Sigmoid colon (tissue), 4 donors: ENCODE measurements at regions not wholly inside any gene's neighbourhood (a gene's known extent, or its start where the extent isn't known, plus 50 kb on each side); places are given as distances from the start of the nearest gene placed in this dataset.
"Not testable (repeated sequence)": the region's sequence is repeated elsewhere in the genome, so short reads cannot be mapped to it uniquely, and the experiment has no call there.

Experiments
- POLR2AphosphoS5 ChIP-seq, 4 donors: sonication (generic); formaldehyde crosslinking; IDR thresholded peaks; one replicate each; pipeline ENCODE4 v1.6.1; 2017; ENCODE audit warnings: antibody characterized with exemption in 4 of 4
- TF ChIP-seq, protein P1 (sequence below), 4 experiments: fragments of 450-650 bp in 3 of 4; fragments of 200-600 bp in 1 of 4; IDR thresholded peaks; one replicate each; pipeline ENCODE4 v1.5.1; 2016 to 2019; ENCODE audit warnings: antibody characterized with exemption in 4 of 4, mild to moderate bottlenecking in 3 of 4, moderate library complexity in 2 of 4

DNA sequence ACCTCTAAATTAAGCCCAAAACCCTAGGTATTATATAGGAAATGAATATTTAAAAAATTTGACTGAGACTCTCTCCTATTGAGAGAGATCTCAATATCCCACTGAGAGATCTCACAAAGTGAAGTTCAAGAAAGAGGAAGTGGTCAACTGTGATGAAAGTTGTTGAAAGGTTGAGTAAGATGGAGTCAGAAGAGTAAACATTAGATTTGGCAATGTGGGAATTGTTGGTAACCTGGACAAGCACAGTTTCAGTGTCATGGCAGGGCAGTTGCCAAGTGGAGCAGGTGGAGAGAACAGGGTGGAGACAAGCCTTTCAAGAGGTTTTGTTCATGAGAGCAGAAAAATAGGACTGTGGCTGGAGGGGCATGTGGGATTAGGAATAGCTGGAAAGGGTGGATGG lies 747.9 kb downstream of the EPHA7 start:
- TF ChIP-seq, protein P1, sequence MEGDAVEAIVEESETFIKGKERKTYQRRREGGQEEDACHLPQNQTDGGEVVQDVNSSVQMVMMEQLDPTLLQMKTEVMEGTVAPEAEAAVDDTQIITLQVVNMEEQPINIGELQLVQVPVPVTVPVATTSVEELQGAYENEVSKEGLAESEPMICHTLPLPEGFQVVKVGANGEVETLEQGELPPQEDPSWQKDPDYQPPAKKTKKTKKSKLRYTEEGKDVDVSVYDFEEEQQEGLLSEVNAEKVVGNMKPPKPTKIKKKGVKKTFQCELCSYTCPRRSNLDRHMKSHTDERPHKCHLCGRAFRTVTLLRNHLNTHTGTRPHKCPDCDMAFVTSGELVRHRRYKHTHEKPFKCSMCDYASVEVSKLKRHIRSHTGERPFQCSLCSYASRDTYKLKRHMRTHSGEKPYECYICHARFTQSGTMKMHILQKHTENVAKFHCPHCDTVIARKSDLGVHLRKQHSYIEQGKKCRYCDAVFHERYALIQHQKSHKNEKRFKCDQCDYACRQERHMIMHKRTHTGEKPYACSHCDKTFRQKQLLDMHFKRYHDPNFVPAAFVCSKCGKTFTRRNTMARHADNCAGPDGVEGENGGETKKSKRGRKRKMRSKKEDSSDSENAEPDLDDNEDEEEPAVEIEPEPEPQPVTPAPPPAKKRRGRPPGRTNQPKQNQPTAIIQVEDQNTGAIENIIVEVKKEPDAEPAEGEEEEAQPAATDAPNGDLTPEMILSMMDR (IDR thresholded peaks at IDR 0.05): not testable (repeated sequence)
- TF ChIP-seq POLR2AphosphoS5 (IDR thresholded peaks at IDR 0.05): not testable (repeated sequence)
